ENCODE measurements at regions not wholly inside any gene's neighbourhood (a gene's known extent, or its start where the extent isn't known, plus 50 kb on each side); places are given as distances from the start of the nearest gene placed in this dataset.

GRCh38 chr5:133687212-133688061 lies 75.1 kb upstream of the FSTL4 start:
- no peak for TF ChIP-seq CTCF (IDR thresholded peaks at IDR 0.05)
- TF ChIP-seq POLR2A (IDR thresholded peaks at IDR 0.05): no peak

All from testis (tissue), 2 donors.